ENCODE measurements at regions not wholly inside any gene's neighbourhood (a gene's known extent, or its start where the extent isn't known, plus 50 kb on each side); places are given as distances from the start of the nearest gene placed in this dataset.

GRCh38 chr5:27996665-27997064 lies 958.3 kb upstream of the CDH9 start:
- TF ChIP-seq CTCF (IDR thresholded peaks at IDR 0.05; ENCODE audit: borderline replicate concordance, extremely low read depth, low read length, poor library complexity, severe bottlenecking) (no peak), EZH2 (IDR thresholded peaks at IDR 0.05; ENCODE audit: borderline replicate concordance, low read depth, low read length, severe bottlenecking) (no peak)

All from DND-41 (cell line).